Adrenal gland (tissue), 5 donors: ENCODE measurements at regions not wholly inside any gene's neighbourhood (a gene's known extent, or its start where the extent isn't known, plus 50 kb on each side); places are given as distances from the start of the nearest gene placed in this dataset.

ENCODE experiments used
- POLR2A ChIP-seq, 2 donors: fragments of 450-650 bp; IDR thresholded peaks; one replicate each; pipeline ENCODE4 v1.6.1; 2017; ENCODE audit warnings: antibody characterized with exemption in 2 of 2, mild to moderate bottlenecking in 2 of 2, moderate library complexity in 1 of 2
- TF ChIP-seq, protein P1 (sequence below), 6 experiments: fragments of 450-650 bp in 4 of 6; fragments of 200-600 bp in 2 of 6; sonication (generic) in 1 of 6; IDR thresholded peaks; 1 replicate in 5 of 6; 2 replicates in 1 of 6; pipeline versions ENCODE4 v1.5.1 to v1.8.0; 2016 to 2021; ENCODE audit warnings: antibody characterized with exemption in 6 of 6, mild to moderate bottlenecking in 2 of 6, moderate library complexity in 1 of 6
- donor health status: DM: no; HTN: no; CAD: no.

DNA sequence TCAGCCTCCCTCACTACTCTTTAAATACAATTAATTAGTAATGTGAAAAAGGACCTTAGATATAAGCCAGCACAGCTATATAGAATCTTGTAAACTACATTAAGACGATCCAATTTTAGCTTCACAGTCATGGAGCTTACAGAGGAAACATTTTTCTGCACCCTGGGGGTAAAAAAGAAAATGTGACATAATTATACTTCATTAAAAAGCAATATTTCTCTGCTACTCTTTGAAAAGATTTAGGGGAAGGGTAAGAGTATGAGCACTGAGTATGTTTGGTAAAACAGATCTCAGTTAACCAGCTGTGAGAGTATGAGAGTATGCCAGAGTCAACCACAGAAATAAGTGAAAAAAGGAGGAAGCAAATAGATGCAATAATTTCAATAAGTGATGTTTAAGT is 1415.9 kb downstream of the PLA2G4A start:
- TF ChIP-seq, protein P1, sequence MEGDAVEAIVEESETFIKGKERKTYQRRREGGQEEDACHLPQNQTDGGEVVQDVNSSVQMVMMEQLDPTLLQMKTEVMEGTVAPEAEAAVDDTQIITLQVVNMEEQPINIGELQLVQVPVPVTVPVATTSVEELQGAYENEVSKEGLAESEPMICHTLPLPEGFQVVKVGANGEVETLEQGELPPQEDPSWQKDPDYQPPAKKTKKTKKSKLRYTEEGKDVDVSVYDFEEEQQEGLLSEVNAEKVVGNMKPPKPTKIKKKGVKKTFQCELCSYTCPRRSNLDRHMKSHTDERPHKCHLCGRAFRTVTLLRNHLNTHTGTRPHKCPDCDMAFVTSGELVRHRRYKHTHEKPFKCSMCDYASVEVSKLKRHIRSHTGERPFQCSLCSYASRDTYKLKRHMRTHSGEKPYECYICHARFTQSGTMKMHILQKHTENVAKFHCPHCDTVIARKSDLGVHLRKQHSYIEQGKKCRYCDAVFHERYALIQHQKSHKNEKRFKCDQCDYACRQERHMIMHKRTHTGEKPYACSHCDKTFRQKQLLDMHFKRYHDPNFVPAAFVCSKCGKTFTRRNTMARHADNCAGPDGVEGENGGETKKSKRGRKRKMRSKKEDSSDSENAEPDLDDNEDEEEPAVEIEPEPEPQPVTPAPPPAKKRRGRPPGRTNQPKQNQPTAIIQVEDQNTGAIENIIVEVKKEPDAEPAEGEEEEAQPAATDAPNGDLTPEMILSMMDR (IDR thresholded peaks at IDR 0.05) = no peak
- no peak for TF ChIP-seq POLR2A (IDR thresholded peaks at IDR 0.05)
